GM12892 (cell line): ENCODE measurements at regions not wholly inside any gene's neighbourhood (a gene's known extent, or its start where the extent isn't known, plus 50 kb on each side); places are given as distances from the start of the nearest gene placed in this dataset.

Experiments used
- POLR2A ChIP-seq: IDR thresholded peaks from 2 replicates; pipeline ENCODE4 v1.6.1; 2011; ENCODE audit warnings: low read depth, low read length, control low read depth
- POLR2AphosphoS5 ChIP-seq: IDR thresholded peaks from 2 replicates; pipeline ENCODE4 v1.6.1; 2011; ENCODE audit warnings: low read depth, low read length, control low read depth
- TAF1 ChIP-seq: IDR thresholded peaks from 2 replicates; pipeline ENCODE4 v1.6.1; 2011; ENCODE audit warnings: low read depth, mild to moderate bottlenecking, control low read depth, low read length, borderline replicate concordance

DNA sequence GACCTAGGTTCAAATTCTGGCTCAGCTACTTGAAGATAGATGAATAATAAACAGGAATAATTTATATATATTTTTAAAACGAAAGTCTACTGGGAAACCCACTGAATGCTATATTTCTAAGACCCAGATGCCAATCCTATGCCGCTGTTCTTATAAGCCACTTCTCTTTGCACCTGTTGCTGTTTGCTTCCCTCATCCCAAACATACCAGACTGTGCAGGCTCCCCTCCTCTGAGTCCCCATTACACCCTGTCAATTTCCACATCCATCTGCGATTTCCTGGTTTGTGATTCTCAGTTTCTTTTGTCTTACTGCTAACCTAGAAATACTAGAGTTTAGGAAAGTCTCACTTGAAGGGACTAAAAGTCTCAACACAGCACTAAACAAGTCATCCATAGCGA is 92.8 kb upstream of the CAST start:
- TF ChIP-seq POLR2A (no peak), POLR2AphosphoS5 (no peak), TAF1 (no peak)
